ENCODE measurements at regions not wholly inside any gene's neighbourhood (a gene's known extent, or its start where the extent isn't known, plus 50 kb on each side); places are given as distances from the start of the nearest gene placed in this dataset.
"Not testable (repeated sequence)": the region's sequence is repeated elsewhere in the genome, so short reads cannot be mapped to it uniquely, and the experiment has no call there.

DNA sequence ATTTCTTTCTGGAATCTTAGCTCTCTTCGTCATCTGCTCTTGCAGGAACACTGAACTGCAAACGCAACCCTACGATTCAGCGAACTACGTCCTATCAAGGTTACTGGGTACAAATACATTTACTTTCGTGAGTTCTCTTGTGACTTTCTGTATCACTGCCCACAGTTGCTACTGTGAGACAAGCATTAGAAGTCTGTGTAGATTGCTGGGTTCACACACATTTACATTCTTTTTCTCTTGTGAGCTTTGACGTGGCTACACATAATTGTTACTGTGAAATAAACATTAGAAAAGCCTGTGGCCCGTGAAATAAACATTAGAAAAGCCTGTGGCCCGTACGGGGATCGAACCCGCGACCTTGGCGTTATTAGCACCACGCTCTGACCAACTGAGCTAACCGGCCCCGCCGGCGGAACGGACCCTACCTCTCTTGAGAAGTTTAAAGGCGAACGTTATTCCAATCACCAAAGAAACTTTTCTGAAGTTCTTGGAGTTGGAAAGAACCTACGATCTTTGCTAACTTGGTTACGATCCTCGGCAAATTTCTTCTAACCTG is 61.2 kb upstream of the ZNF322 start:
- not testable (repeated sequence) for H3K9ac ChIP-seq (ENCODE audit: low read length); H3K9me3 ChIP-seq (ENCODE audit: low read length); H4K20me1 ChIP-seq (ENCODE audit: insufficient read depth, low read depth, low read length); H3K27me3 ChIP-seq (ENCODE audit: low read length); H3K4me2 ChIP-seq (ENCODE audit: low read depth, low read length, poor library complexity, severe bottlenecking); H3K36me3 ChIP-seq (ENCODE audit: insufficient read depth, low read length); H3K79me2 ChIP-seq (ENCODE audit: low read length); H3K4me1 ChIP-seq (ENCODE audit: low read length); H3K4me3 ChIP-seq (ENCODE audit: low read length); H3K27ac ChIP-seq (ENCODE audit: low read length); DNase-seq; H2AFZ ChIP-seq (ENCODE audit: low read length); H3K9me2 ChIP-seq (replicated peaks; ENCODE audit: insufficient read depth, low read length)

DNA sequence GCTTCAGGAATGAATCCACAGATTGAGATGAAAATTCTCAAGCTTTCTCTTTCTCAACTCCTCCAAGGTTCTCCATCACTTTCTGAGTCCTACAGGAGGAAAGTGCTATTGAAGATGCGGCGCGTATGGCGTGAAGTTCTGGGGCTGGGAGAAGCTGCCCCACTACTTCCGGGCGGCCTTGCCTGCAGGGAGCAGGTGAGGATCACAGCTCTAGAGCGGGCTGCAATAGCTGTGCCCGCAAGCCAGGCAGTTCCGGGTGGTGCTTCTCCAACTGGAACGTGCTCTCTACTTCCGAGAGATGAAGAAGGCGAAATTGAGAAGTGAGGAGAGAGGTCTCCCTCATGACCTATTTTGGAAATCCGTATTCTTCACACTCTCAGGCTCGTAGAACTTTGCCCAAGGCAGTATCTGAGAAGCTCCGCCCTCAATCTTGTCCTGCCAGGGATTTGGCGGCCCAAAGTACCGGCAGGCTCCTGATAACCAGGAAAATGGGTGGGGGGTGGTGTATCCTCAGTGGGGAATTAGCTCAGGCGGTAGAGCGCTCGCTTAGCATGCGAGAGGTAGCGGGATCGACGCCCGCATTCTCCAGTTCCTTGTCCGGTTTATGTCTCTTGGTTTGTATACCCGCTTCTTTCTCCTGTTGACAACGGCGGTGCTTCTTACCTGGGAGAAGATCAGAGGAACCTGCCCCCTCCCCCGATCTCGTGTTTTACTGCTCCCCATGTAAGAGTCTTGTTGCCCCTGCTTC is 70.6 kb upstream of the ZNF322 start:
- H3K36me3 ChIP-seq (ENCODE audit: insufficient read depth, low read length); H2AFZ ChIP-seq (ENCODE audit: low read length); H4K20me1 ChIP-seq (ENCODE audit: insufficient read depth, low read depth, low read length); DNase-seq; H3K4me3 ChIP-seq (ENCODE audit: low read length); H3K9me3 ChIP-seq (ENCODE audit: low read length); H3K9me2 ChIP-seq (replicated peaks; ENCODE audit: insufficient read depth, low read length); H3K27me3 ChIP-seq (ENCODE audit: low read length); H3K9ac ChIP-seq (ENCODE audit: low read length); H3K4me2 ChIP-seq (ENCODE audit: low read depth, low read length, poor library complexity, severe bottlenecking); H3K27ac ChIP-seq (ENCODE audit: low read length); H3K4me1 ChIP-seq (ENCODE audit: low read length); H3K79me2 ChIP-seq (ENCODE audit: low read length): not testable (repeated sequence)

DNA sequence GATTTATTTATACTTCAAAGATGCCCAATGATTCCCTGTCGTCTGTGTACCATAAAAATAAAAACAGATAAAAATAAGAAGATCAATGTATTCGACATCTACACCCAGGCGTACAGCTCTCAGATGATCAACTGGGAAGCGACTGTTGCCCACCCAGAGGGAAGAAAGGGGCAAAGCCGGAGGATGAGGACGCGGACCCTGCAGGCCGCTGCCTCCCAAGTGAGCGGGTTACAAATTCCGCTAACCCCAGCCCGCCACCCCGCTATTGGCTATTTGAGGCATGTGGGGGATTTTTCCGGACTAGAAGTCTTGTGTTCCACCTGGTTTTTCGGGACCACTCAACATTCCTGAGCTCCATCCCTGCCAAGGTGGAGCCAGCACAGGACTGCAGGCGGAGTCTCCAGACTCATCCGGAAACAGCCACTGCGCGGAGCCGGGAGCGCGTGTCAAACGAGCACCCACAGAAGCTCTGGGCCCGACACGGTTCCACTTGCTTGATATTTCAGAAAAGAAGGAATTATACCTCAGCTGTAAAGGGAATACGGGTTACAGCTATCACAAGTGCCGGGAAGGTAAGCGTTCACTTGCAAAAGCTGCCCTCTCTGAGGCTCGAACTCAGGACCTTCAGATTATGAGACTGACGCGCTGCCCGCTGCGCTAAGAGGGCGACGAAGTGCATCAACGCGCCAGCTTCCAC is 75.4 kb upstream of the ZNF322 start:
- H3K79me2 ChIP-seq (ENCODE audit: low read length); H3K9me3 ChIP-seq (ENCODE audit: low read length); H2AFZ ChIP-seq (ENCODE audit: low read length); H4K20me1 ChIP-seq (ENCODE audit: insufficient read depth, low read depth, low read length); H3K4me1 ChIP-seq (ENCODE audit: low read length); H3K9ac ChIP-seq (ENCODE audit: low read length); H3K9me2 ChIP-seq (replicated peaks; ENCODE audit: insufficient read depth, low read length); H3K36me3 ChIP-seq (ENCODE audit: insufficient read depth, low read length); H3K4me3 ChIP-seq (ENCODE audit: low read length); H3K27me3 ChIP-seq (ENCODE audit: low read length); DNase-seq; H3K4me2 ChIP-seq (ENCODE audit: low read depth, low read length, poor library complexity, severe bottlenecking); H3K27ac ChIP-seq (ENCODE audit: low read length): not testable (repeated sequence)

DNA sequence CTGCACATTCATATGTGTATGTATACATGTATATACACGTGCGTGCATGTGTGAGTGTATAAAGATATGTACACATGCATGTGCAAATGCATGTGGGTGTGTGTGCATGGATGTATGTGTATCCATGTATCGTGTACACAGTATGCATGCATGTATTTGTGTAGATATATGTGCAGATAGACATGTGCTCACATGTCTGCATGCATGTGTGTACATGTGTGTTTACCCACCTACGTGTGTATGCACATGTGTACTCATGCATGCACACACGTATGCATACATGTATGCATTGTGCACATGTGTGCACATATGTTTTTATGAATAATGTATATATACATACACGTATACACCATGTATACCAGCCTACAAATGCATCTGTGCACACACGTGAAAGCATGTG is 80.3 kb upstream of the ZNF322 start:
- Histone ChIP-seq H3K9me2 (replicated peaks; ENCODE audit: insufficient read depth, low read length) (no peaks in the 10 kb centered on the region), H3K4me3 (ENCODE audit: low read length) (no peak overlapping the region), H3K9me3 (ENCODE audit: low read length) (no peaks in the 10 kb centered on the region), H3K27me3 (ENCODE audit: low read length) (no peaks in the 10 kb centered on the region), H3K79me2 (ENCODE audit: low read length) (no peaks in the 10 kb centered on the region), H2AFZ (ENCODE audit: low read length) (no peak overlapping the region), H3K27ac (ENCODE audit: low read length) (no peak overlapping the region), H4K20me1 (ENCODE audit: insufficient read depth, low read depth, low read length) (no peaks in the 10 kb centered on the region), H3K9ac (ENCODE audit: low read length) (no peak overlapping the region), H3K4me1 (ENCODE audit: low read length) (no peaks in the 10 kb centered on the region), H3K36me3 (ENCODE audit: insufficient read depth, low read length) (no peaks in the 10 kb centered on the region), H3K4me2 (ENCODE audit: low read depth, low read length, poor library complexity, severe bottlenecking) (no peak overlapping the region)
- no peak for DNase-seq

DNA sequence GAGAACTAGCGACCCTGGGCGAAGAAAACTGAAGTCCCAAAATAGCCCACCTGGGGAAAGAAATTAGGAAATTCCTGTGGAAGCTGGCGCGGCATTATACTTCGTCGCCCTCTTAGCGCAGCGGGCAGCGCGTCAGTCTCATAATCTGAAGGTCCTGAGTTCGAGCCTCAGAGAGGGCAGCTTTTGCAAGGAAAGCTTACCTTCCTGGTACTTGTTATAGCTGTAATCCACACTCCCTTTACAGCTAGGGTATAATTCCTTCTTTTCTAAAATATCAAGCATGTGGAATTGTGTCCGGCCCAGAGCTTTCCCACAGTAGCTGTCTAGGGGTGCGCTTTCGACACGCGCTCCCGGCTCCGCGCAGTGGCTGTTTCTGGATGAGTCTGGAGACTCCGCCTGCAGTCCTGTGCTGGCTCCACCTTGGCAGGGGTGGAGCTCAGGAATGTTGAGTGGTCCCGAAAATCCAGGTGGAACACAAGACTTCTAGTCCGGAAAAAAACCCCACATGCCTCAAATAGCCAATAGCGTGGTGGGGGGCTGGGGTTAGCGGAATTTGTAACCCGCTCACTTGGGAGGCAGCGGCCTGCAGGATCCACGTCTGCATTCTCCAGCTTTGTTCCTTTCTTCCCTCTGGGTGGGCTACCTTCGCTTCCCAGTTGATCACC is 83.7 kb upstream of the ZNF322 start:
- H3K4me1 ChIP-seq (ENCODE audit: low read length) = no peaks in the 10 kb centered on the region
- H2AFZ ChIP-seq (ENCODE audit: low read length) = no peak overlapping the region
- no peak overlapping the region for H3K9ac ChIP-seq (ENCODE audit: low read length)
- DNase-seq = no peak
- H3K9me2 ChIP-seq (replicated peaks; ENCODE audit: insufficient read depth, low read length) = no peaks in the 10 kb centered on the region
- no peak overlapping the region for H3K4me3 ChIP-seq (ENCODE audit: low read length)
- no peak overlapping the region for H3K27ac ChIP-seq (ENCODE audit: low read length)
- no peaks in the 10 kb centered on the region for H3K79me2 ChIP-seq (ENCODE audit: low read length)
- H3K27me3 ChIP-seq (ENCODE audit: low read length) = no peaks in the 10 kb centered on the region
- H3K9me3 ChIP-seq (ENCODE audit: low read length) = no peaks in the 10 kb centered on the region
- H4K20me1 ChIP-seq (ENCODE audit: insufficient read depth, low read depth, low read length) = no peaks in the 10 kb centered on the region
- H3K36me3 ChIP-seq (ENCODE audit: insufficient read depth, low read length) = no peaks in the 10 kb centered on the region
- H3K4me2 ChIP-seq (ENCODE audit: low read depth, low read length, poor library complexity, severe bottlenecking) = no peak overlapping the region

DNA sequence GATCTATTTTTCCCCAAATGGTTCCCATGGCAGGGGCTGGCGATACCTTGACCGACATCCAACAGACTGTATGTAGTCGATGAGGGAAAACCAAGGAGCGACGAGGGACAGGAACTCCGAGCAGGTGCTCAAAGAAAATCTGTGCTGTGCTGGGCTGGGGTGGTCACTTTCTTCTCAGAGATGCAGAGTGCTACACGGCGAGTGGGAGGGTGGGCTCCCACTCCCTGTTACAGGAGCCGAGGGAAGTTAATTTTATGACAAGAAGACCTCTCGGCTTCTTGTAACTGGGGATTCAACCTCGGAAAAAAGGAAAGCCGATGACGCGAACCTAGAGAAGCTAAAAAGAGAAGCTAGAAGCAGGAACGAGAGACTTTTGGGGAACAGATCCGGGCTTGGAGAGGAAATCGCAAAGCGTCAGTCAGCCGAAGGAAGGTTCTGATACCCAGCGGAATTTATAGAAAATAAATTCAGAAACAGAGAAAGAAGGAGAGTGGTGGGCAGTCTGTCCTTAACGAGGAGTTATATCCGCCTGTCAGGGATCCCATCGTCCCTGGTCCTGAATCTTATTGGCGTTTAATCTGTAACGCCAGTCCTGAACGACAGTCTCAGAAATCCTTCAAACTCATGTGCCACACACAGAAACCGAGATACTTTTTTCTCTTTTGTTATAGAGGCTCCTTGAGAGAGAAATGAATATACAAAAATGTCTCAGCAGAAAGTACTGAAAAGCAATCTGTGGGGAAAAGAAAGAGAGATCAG is 84.6 kb upstream of the ZNF322 start:
- Histone ChIP-seq H3K9me2 (replicated peaks; ENCODE audit: insufficient read depth, low read length) (no peaks in the 10 kb centered on the region), H3K27me3 (ENCODE audit: low read length) (no peaks in the 10 kb centered on the region), H3K4me1 (ENCODE audit: low read length) (no peaks in the 10 kb centered on the region), H3K27ac (ENCODE audit: low read length) (no peak overlapping the region), H3K36me3 (ENCODE audit: insufficient read depth, low read length) (no peaks in the 10 kb centered on the region), H3K79me2 (ENCODE audit: low read length) (no peaks in the 10 kb centered on the region), H3K9me3 (ENCODE audit: low read length) (no peaks in the 10 kb centered on the region), H4K20me1 (ENCODE audit: insufficient read depth, low read depth, low read length) (no peaks in the 10 kb centered on the region), H3K4me3 (ENCODE audit: low read length) (no peak overlapping the region), H3K9ac (ENCODE audit: low read length) (no peak overlapping the region), H2AFZ (ENCODE audit: low read length) (no peak overlapping the region), H3K4me2 (ENCODE audit: low read depth, low read length, poor library complexity, severe bottlenecking) (no peak overlapping the region)
- DNase-seq = no peak

DNA sequence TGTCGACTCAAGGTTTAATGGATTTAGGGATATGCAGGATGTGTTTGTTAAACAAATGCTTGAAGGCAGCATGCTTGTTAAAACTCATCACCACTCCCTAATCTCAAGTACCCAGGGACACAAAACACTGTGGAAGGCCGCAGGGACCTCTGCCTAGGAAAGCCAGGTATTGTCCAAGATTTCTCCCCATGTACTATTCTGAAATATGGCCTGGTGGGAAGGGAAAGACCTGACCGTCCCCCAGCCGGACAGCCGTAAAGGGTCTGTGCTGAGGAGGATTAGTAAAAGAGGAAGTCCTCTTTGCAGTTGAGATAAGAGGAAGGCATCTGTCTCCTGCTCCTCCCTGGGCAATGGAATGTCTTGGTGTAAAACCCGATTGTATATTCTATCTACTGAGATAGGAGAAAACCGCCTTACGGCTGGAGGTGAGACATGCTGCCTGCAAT is 85.3 kb upstream of the ZNF322 start:
- H3K4me2 ChIP-seq (ENCODE audit: low read depth, low read length, poor library complexity, severe bottlenecking); H3K36me3 ChIP-seq (ENCODE audit: insufficient read depth, low read length); H3K9ac ChIP-seq (ENCODE audit: low read length); H3K79me2 ChIP-seq (ENCODE audit: low read length); H3K27ac ChIP-seq (ENCODE audit: low read length); DNase-seq; H3K27me3 ChIP-seq (ENCODE audit: low read length); H3K4me1 ChIP-seq (ENCODE audit: low read length); H3K9me2 ChIP-seq (replicated peaks; ENCODE audit: insufficient read depth, low read length); H2AFZ ChIP-seq (ENCODE audit: low read length); H4K20me1 ChIP-seq (ENCODE audit: insufficient read depth, low read depth, low read length); H3K4me3 ChIP-seq (ENCODE audit: low read length); H3K9me3 ChIP-seq (ENCODE audit: low read length): not testable (repeated sequence)

DNA sequence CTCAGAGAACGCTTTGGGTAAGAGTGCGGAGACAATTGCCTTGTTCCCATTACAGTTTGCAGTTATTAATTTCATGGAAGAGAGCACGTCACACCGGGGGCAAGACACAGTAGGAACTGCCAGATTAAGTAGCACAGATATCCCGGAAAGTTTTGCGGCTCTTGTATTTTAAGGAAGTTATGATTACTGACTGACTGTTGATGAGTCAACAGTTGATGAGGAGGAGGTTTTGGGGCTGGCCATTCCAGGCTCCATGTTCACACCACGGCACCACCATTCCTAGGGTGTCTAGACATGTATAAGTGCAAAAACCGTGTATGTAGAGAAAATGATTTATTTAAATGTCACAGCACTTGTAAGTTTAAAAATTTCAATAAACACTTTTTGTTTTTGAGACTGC is 86.4 kb upstream of the ZNF322 start:
- not testable (repeated sequence) for H2AFZ ChIP-seq (ENCODE audit: low read length); DNase-seq; H3K9me3 ChIP-seq (ENCODE audit: low read length); H4K20me1 ChIP-seq (ENCODE audit: insufficient read depth, low read depth, low read length); H3K9me2 ChIP-seq (replicated peaks; ENCODE audit: insufficient read depth, low read length); H3K79me2 ChIP-seq (ENCODE audit: low read length); H3K4me1 ChIP-seq (ENCODE audit: low read length); H3K4me2 ChIP-seq (ENCODE audit: low read depth, low read length, poor library complexity, severe bottlenecking); H3K36me3 ChIP-seq (ENCODE audit: insufficient read depth, low read length); H3K27me3 ChIP-seq (ENCODE audit: low read length); H3K4me3 ChIP-seq (ENCODE audit: low read length); H3K9ac ChIP-seq (ENCODE audit: low read length); H3K27ac ChIP-seq (ENCODE audit: low read length)
